GM10266 (cell line): ENCODE measurements at regions not wholly inside any gene's neighbourhood (a gene's known extent, or its start where the extent isn't known, plus 50 kb on each side); places are given as distances from the start of the nearest gene placed in this dataset.
"Not testable (repeated sequence)": the region's sequence is repeated elsewhere in the genome, so short reads cannot be mapped to it uniquely, and the experiment has no call there.

ENCODE experiments used
- DNase-seq: peaks from one replicate; pipeline ENCODE4 v3.0.0; 2012; ENCODE audit errors: extremely low spot score
- CTCF ChIP-seq: IDR thresholded peaks from 2 replicates; pipeline ENCODE4 v1.5.1; 2012; ENCODE audit warnings: mild to moderate bottlenecking, low read depth; ENCODE audit not compliant: control insufficient read depth, insufficient read depth; ENCODE audit errors: missing control alignments

- no peak for TF ChIP-seq CTCF
- DNase-seq = no peak
Measured at GRCh38 chr21:27550287-27550686, 583.4 kb upstream of the ADAMTS5 start.

GRCh38 chr21:27548486-27548885 is 581.6 kb upstream of the ADAMTS5 start:
- no peak for DNase-seq
- no peak for TF ChIP-seq CTCF

GRCh38 chr21:27545754-27546349 is 579.0 kb upstream of the ADAMTS5 start:
- TF ChIP-seq CTCF = no peak
- no peak for DNase-seq

- DNase-seq = not testable (repeated sequence)
Measured at GRCh38 chr21:27542126-27542525, 575.2 kb upstream of the ADAMTS5 start.

GRCh38 chr21:27536319-27536718 is 569.4 kb upstream of the ADAMTS5 start:
- no peak for TF ChIP-seq CTCF
- DNase-seq = no peak

GRCh38 chr21:27535188-27535587 is 568.3 kb upstream of the ADAMTS5 start:
- DNase-seq = no peak
- no peak for TF ChIP-seq CTCF

GRCh38 chr21:27534206-27534605 is 567.3 kb upstream of the ADAMTS5 start:
- TF ChIP-seq CTCF = no peak
- DNase-seq = no peak

- DNase-seq = no peak
- no peak for TF ChIP-seq CTCF
Measured at GRCh38 chr21:27532076-27532475, 565.2 kb upstream of the ADAMTS5 start.
